Hepatocyte (in vitro differentiated cells): ENCODE measurements at regions not wholly inside any gene's neighbourhood (a gene's known extent, or its start where the extent isn't known, plus 50 kb on each side); places are given as distances from the start of the nearest gene placed in this dataset.
A peak's percentile ranks its signal among the peaks of the same experiment; 100 is the strongest.

Source experiments
- DNase-seq: peaks from one replicate; pipeline ENCODE4 v3.0.0-alpha.2; 2016; ENCODE audit warnings: low spot score
- H2AFZ ChIP-seq: fragments of 200-600 bp; sonication (generic); 2 replicates; pipeline ENCODE4 v1.6.0; 2016; ENCODE audit warnings: antibody characterized with exemption, mild to moderate bottlenecking
- H3K27ac ChIP-seq: fragments of 200-600 bp; sonication (generic); 2 replicates; pipeline ENCODE4 v1.5.1; 2016; ENCODE audit warnings: mild to moderate bottlenecking
- H3K27me3 ChIP-seq: fragments of 200-600 bp; sonication (generic); 2 replicates; pipeline ENCODE4 v1.6.1; 2016
- H3K36me3 ChIP-seq: fragments of 200-600 bp; sonication (generic); replicated peaks from 2 replicates; pipeline ENCODE4 v1.5.1; 2016; ENCODE audit warnings: low read depth; ENCODE audit not compliant: insufficient read depth
- H3K4me1 ChIP-seq: fragments of 200-600 bp; sonication (generic); 2 replicates; pipeline ENCODE4 v1.5.1; 2016; ENCODE audit warnings: mild to moderate bottlenecking, moderate library complexity; ENCODE audit not compliant: insufficient read depth
- H3K4me2 ChIP-seq: fragments of 200-600 bp; sonication (generic); 2 replicates; pipeline ENCODE4 v1.6.0; 2016
- H3K4me3 ChIP-seq: fragments of 200-600 bp; sonication (generic); 2 replicates; pipeline ENCODE4 v1.5.1; 2016; ENCODE audit warnings: mild to moderate bottlenecking
- H3K79me2 ChIP-seq: fragments of 200-600 bp; sonication (generic); 2 replicates; pipeline ENCODE4 v1.6.0; 2017; ENCODE audit warnings: mild to moderate bottlenecking
- H3K9me2 ChIP-seq: fragments of 200-600 bp; sonication (generic); replicated peaks from 2 replicates; pipeline ENCODE4 v1.6.0; 2017; ENCODE audit warnings: mild to moderate bottlenecking; ENCODE audit not compliant: insufficient read depth
- H3K9me3 ChIP-seq: fragments of 200-600 bp; sonication (generic); 2 replicates; pipeline ENCODE4 v1.5.1; 2016; ENCODE audit warnings: low read depth, mild to moderate bottlenecking
- H4K20me1 ChIP-seq: fragments of 200-600 bp; sonication (generic); 2 replicates; pipeline ENCODE4 v1.6.0; 2016; ENCODE audit warnings: mild to moderate bottlenecking; ENCODE audit not compliant: insufficient read depth, poor library complexity, severe bottlenecking
- EZH2 ChIP-seq: fragments of 200-600 bp; sonication (generic); IDR thresholded peaks from 2 replicates; pipeline ENCODE4 v1.6.1; 2016; ENCODE audit warnings: antibody characterized with exemption, mild to moderate bottlenecking, borderline replicate concordance
- EZH2phosphoT487 ChIP-seq: fragments of 200-600 bp; sonication (generic); IDR thresholded peaks from one replicate; pipeline ENCODE4 v1.6.1; 2018; ENCODE audit warnings: antibody characterized with exemption, mild to moderate bottlenecking, low read depth, moderate library complexity; ENCODE audit not compliant: unreplicated experiment, severe bottlenecking
- WGBS: methylation state at CpG from one replicate; pipeline ENCODE4 v1.1.6; 2016; ENCODE audit warnings: low lambda C conversion rate; ENCODE audit errors: missing lambda C conversion rate; 5-methylcytosine and 5-hydroxymethylcytosine counted together
- TF ChIP-seq, protein P1 (sequence below): fragments of 200-600 bp; sonication (generic); IDR thresholded peaks from 2 replicates; pipeline ENCODE4 v1.5.1; 2016; ENCODE audit warnings: antibody characterized with exemption, mild to moderate bottlenecking; ENCODE audit not compliant: poor library complexity

- Histone ChIP-seq H3K4me1 (no peaks in the 10 kb centered on the region), H3K4me2 (no peak overlapping the region), H3K27me3 (no peaks in the 10 kb centered on the region), H3K4me3 (no peak overlapping the region), H3K36me3 (no peaks in the 10 kb centered on the region), H2AFZ (no peak overlapping the region), H3K9me2 (no peaks in the 10 kb centered on the region), H4K20me1 (no peaks in the 10 kb centered on the region), H3K27ac (no peak overlapping the region), H3K9me3 (no peaks in the 10 kb centered on the region), H3K79me2 (no peaks in the 10 kb centered on the region)
- TF ChIP-seq, protein P1, sequence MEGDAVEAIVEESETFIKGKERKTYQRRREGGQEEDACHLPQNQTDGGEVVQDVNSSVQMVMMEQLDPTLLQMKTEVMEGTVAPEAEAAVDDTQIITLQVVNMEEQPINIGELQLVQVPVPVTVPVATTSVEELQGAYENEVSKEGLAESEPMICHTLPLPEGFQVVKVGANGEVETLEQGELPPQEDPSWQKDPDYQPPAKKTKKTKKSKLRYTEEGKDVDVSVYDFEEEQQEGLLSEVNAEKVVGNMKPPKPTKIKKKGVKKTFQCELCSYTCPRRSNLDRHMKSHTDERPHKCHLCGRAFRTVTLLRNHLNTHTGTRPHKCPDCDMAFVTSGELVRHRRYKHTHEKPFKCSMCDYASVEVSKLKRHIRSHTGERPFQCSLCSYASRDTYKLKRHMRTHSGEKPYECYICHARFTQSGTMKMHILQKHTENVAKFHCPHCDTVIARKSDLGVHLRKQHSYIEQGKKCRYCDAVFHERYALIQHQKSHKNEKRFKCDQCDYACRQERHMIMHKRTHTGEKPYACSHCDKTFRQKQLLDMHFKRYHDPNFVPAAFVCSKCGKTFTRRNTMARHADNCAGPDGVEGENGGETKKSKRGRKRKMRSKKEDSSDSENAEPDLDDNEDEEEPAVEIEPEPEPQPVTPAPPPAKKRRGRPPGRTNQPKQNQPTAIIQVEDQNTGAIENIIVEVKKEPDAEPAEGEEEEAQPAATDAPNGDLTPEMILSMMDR = peak; percentile 3
- no peak for TF ChIP-seq EZH2phosphoT487
- 91% methylated on average over 1 of the region's 1 CpG for WGBS
- DNase-seq = no peak
These were observed 91.5 kb downstream of the XCL2 start for GRCh38 chr1:168452329-168452728.

DNA sequence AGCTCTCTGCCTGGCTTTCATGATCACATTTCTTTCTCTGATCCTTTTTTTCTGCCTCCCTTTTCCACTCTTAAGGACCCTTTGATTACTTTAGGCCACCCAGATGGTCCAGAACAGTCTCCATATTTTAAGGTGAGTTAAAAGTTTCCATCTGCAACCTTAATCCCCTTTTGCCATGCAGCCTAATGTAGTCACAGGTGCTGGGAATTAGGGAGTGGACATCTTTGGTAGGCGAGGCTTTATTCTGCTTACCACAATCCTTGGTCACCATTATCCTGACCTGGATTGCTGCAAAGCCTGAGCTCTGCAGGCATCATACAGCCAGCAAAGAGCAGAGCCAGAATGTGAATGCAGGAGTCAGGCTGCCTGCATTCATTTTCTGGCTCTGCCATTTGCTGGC, 95.9 kb downstream of the XCL2 start:
- H3K9me3 ChIP-seq = no peaks in the 10 kb centered on the region
- no peaks in the 10 kb centered on the region for H3K9me2 ChIP-seq
- no peak overlapping the region for H2AFZ ChIP-seq
- no peak for TF ChIP-seq EZH2
- TF ChIP-seq EZH2phosphoT487 = no peak
- TF ChIP-seq, protein P1 = no peak
- no peak overlapping the region for H3K4me3 ChIP-seq
- 44% methylated on average over 1 of the region's 1 CpG for WGBS
- H3K4me1 ChIP-seq = no peaks in the 10 kb centered on the region
- H3K36me3 ChIP-seq = no peaks in the 10 kb centered on the region
- no peak overlapping the region for H3K4me2 ChIP-seq
- DNase-seq = no peak
- H3K27ac ChIP-seq = no peak overlapping the region
- H3K79me2 ChIP-seq = no peaks in the 10 kb centered on the region
- no peaks in the 10 kb centered on the region for H4K20me1 ChIP-seq
- no peaks in the 10 kb centered on the region for H3K27me3 ChIP-seq

DNA sequence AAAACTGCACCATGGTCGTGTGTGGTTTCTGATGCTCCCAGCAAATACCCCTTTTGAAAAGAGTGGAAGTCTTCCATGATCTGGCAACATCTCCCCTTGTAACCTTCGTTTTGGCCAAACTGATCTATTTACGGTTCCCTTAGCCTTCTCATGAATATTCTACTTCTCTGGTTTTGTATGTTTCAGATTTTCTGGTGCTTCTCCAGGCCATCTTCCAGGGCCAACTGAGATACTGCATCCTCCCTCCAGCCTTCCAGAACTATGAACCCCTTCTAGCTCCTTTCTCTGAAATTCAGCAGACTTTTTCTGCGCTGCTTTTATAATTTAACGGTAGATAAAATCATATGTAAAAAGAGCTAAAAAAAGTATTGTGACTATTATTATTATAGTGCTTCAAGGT, 97.7 kb downstream of the XCL2 start:
- Histone ChIP-seq H3K4me2 (no peak overlapping the region), H4K20me1 (no peaks in the 10 kb centered on the region), H3K9me3 (no peaks in the 10 kb centered on the region), H3K4me3 (no peak overlapping the region), H3K36me3 (no peaks in the 10 kb centered on the region), H3K27me3 (no peaks in the 10 kb centered on the region), H3K4me1 (no peaks in the 10 kb centered on the region), H2AFZ (no peak overlapping the region), H3K27ac (peak overlapping the region; percentile 1), H3K9me2 (no peaks in the 10 kb centered on the region), H3K79me2 (no peaks in the 10 kb centered on the region)
- WGBS = 95% methylated on average over 5 of the region's 5 CpGs
- TF ChIP-seq, protein P1 = no peak
- TF ChIP-seq EZH2 (no peak), EZH2phosphoT487 (no peak)
- DNase-seq = no peak

- TF ChIP-seq EZH2phosphoT487 (no peak), EZH2 (no peak)
- TF ChIP-seq, protein P1 = no peak
- no peak overlapping the region for H3K27ac ChIP-seq
- H2AFZ ChIP-seq = no peak overlapping the region
- no peak overlapping the region for H3K4me2 ChIP-seq
- no peaks in the 10 kb centered on the region for H3K9me2 ChIP-seq
- H3K9me3 ChIP-seq = no peaks in the 10 kb centered on the region
- no peaks in the 10 kb centered on the region for H4K20me1 ChIP-seq
- H3K36me3 ChIP-seq = no peaks in the 10 kb centered on the region
- no peak for DNase-seq
- no peaks in the 10 kb centered on the region for H3K79me2 ChIP-seq
- 90% methylated on average over 5 of the region's 5 CpGs for WGBS
- H3K27me3 ChIP-seq = no peaks in the 10 kb centered on the region
- no peaks in the 10 kb centered on the region for H3K4me1 ChIP-seq
- no peak overlapping the region for H3K4me3 ChIP-seq
These were observed 99.9 kb downstream of the XCL2 start for GRCh38 chr1:168443899-168444298.
